ENCODE measurements at regions not wholly inside any gene's neighbourhood (a gene's known extent, or its start where the extent isn't known, plus 50 kb on each side); places are given as distances from the start of the nearest gene placed in this dataset.
"Not testable (repeated sequence)": the region's sequence is repeated elsewhere in the genome, so short reads cannot be mapped to it uniquely, and the experiment has no call there.

GRCh38 chr15:20074082-20074481 is 467.5 kb downstream of the GOLGA6L6 start:
- H3K9me3 Mint-ChIP-seq, POLR2A ChIA-PET, H3K27ac Mint-ChIP-seq, H3K4me3 Mint-ChIP-seq, H3K27me3 Mint-ChIP-seq, H3K36me3 Mint-ChIP-seq, ATAC-seq, H3K4me1 Mint-ChIP-seq: not testable (repeated sequence)
- DNase-seq: peak in 1 of 10 donors; percentile 59

DNA sequence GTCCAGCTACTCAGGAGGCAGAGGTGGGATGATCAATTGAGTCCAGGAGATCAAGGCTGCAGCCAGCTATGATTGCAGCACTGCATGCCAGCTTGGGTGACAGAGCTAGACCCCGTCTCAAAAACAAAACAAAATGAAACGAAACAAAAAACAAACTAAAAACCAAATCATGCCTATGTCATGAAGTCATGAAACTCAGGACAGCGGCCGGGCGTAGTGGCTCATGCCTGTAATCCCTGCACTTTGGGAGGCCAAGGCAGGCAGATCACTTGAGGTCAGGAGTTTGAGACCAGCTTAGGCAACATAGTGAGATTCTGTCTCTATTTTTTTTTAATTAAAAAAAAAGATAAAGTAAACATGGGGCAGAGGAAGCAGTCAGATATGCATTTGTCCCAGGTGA is 472.6 kb downstream of the GOLGA6L6 start:
- H3K27me3 Mint-ChIP-seq, DNase-seq, ATAC-seq, H3K27ac Mint-ChIP-seq, H3K4me1 Mint-ChIP-seq, H3K9me3 Mint-ChIP-seq, H3K36me3 Mint-ChIP-seq, H3K4me3 Mint-ChIP-seq, POLR2A ChIA-PET: not testable (repeated sequence)

DNA sequence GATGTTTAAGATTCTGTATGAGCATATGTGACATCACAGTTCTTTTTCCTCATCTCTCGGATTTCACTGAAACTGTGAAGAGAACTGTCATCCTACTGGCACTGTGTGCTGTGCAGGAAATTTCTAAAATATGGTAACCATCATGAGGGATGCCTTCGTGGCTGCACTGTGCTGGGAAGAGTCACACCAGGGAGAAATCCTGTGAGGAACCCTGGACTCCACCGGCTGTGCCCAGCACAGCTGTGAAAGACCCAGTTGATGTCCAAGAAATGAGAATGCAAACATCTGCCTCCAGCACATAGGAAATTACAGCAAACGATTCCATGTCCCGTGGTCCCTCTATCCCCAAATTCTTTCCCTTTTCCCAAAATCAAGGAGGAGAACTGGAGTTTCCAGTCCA is 475.4 kb downstream of the GOLGA6L6 start:
- POLR2A ChIA-PET, H3K4me1 Mint-ChIP-seq, H3K9me3 Mint-ChIP-seq, H3K36me3 Mint-ChIP-seq, H3K27me3 Mint-ChIP-seq, ATAC-seq, DNase-seq, H3K27ac Mint-ChIP-seq, H3K4me3 Mint-ChIP-seq: not testable (repeated sequence)

- H3K9me3 Mint-ChIP-seq, POLR2A ChIA-PET, H3K4me3 Mint-ChIP-seq, H3K27me3 Mint-ChIP-seq, H3K36me3 Mint-ChIP-seq, H3K27ac Mint-ChIP-seq, H3K4me1 Mint-ChIP-seq, ATAC-seq: not testable (repeated sequence)
- peak in 1 of 10 donors; percentile 53 for DNase-seq
Measured at GRCh38 chr15:20065508-20065907, 476.1 kb downstream of the GOLGA6L6 start.

DNA sequence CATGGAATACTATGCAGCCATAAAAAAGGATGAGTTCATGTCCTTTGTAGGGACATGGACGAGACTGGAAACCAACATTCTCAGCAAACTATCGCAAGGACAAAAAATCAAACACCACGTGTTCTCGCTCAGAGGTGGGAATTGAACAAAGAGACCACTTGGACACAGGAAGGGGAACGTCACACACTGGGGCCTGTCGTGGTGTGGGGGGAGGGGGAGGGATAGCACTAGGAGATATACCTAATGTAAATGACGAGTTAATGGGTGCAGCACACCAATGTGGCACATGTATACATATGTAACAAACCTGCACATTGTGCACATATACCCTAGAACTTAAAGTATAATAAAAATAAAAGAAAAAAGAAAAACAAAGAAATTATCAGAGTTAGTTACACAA is 478.4 kb downstream of the GOLGA6L6 start:
- H3K4me3 Mint-ChIP-seq, DNase-seq, H3K36me3 Mint-ChIP-seq, POLR2A ChIA-PET, H3K9me3 Mint-ChIP-seq, H3K27ac Mint-ChIP-seq, H3K27me3 Mint-ChIP-seq, H3K4me1 Mint-ChIP-seq, ATAC-seq: not testable (repeated sequence)

- H3K36me3 Mint-ChIP-seq, ATAC-seq, H3K27me3 Mint-ChIP-seq, H3K27ac Mint-ChIP-seq, H3K9me3 Mint-ChIP-seq, DNase-seq, H3K4me1 Mint-ChIP-seq, POLR2A ChIA-PET, H3K4me3 Mint-ChIP-seq: not testable (repeated sequence)
Measured at GRCh38 chr15:20060838-20061237, 480.8 kb downstream of the GOLGA6L6 start.

- H3K36me3 Mint-ChIP-seq, H3K4me1 Mint-ChIP-seq, H3K27me3 Mint-ChIP-seq, H3K27ac Mint-ChIP-seq, H3K9me3 Mint-ChIP-seq, ATAC-seq, H3K4me3 Mint-ChIP-seq, POLR2A ChIA-PET, DNase-seq: not testable (repeated sequence)
Measured at GRCh38 chr15:20056871-20057270, 484.7 kb downstream of the GOLGA6L6 start.

DNA sequence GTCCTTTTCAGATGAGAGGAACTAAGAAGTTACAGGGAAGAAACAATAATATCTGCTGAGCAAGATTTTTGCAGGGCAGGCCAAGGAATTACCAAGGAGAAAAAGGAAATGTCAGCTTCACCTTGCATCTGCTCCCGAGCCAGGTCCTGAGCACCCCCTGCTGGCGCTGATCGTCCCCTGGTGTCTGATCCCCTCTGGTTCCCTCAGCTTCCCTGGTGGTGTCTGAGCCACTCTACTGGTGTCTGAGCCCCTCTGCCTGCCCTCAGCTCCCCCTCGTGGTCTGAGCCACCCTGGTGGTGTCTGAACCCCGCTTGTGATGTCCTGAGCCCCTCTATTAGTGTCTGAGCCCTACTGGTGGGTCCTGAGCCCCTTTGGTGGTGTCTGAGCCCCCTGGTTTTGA is 485.7 kb downstream of the GOLGA6L6 start:
- POLR2A ChIA-PET, H3K36me3 Mint-ChIP-seq, ATAC-seq, H3K9me3 Mint-ChIP-seq, H3K4me1 Mint-ChIP-seq, H3K27ac Mint-ChIP-seq, H3K27me3 Mint-ChIP-seq, DNase-seq, H3K4me3 Mint-ChIP-seq: not testable (repeated sequence)

DNA sequence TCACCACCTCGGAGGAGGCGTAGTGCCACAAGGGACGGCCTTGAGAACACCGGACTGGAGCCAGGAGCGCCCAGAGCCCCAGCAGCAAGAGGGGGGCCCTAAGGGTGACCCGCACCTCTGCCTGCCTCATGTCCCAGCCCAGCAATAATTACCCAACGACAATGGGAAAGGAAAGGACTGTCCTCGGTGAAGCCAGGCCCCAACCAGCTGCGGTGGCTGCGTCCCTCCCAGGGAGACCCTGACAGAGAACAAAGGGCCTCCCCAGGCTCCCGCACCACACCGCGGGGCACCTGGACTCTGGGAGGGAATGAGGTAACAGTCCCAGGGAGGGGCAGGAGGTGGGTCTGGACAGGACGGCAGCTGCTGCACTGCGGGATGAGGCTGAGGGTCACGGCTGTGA is 493.4 kb downstream of the GOLGA6L6 start:
- not testable (repeated sequence) for ATAC-seq

GRCh38 chr15:20045165-20045564 is 496.4 kb downstream of the GOLGA6L6 start:
- H3K4me1 Mint-ChIP-seq, H3K27ac Mint-ChIP-seq, H3K4me3 Mint-ChIP-seq, DNase-seq, H3K36me3 Mint-ChIP-seq, ATAC-seq, H3K9me3 Mint-ChIP-seq, H3K27me3 Mint-ChIP-seq, POLR2A ChIA-PET: not testable (repeated sequence)

More for the DNA sequence above, 493.4 kb downstream of the GOLGA6L6 start:
- H3K9me3 Mint-ChIP-seq, H3K27ac Mint-ChIP-seq, POLR2A ChIA-PET, DNase-seq, H3K36me3 Mint-ChIP-seq, H3K4me1 Mint-ChIP-seq, H3K4me3 Mint-ChIP-seq, H3K27me3 Mint-ChIP-seq: not testable (repeated sequence)

- H3K4me1 Mint-ChIP-seq, ATAC-seq, H3K27me3 Mint-ChIP-seq, H3K9me3 Mint-ChIP-seq, H3K27ac Mint-ChIP-seq, H3K36me3 Mint-ChIP-seq, POLR2A ChIA-PET, H3K4me3 Mint-ChIP-seq, DNase-seq: not testable (repeated sequence)
Measured at GRCh38 chr15:20040691-20041090, 500.9 kb downstream of the GOLGA6L6 start.

GRCh38 chr15:20025040-20025439 is 516.6 kb downstream of the GOLGA6L6 start:
- H3K27ac Mint-ChIP-seq, H3K4me3 Mint-ChIP-seq, POLR2A ChIA-PET, ATAC-seq, H3K9me3 Mint-ChIP-seq, H3K27me3 Mint-ChIP-seq, DNase-seq, H3K4me1 Mint-ChIP-seq, H3K36me3 Mint-ChIP-seq: not testable (repeated sequence)

DNA sequence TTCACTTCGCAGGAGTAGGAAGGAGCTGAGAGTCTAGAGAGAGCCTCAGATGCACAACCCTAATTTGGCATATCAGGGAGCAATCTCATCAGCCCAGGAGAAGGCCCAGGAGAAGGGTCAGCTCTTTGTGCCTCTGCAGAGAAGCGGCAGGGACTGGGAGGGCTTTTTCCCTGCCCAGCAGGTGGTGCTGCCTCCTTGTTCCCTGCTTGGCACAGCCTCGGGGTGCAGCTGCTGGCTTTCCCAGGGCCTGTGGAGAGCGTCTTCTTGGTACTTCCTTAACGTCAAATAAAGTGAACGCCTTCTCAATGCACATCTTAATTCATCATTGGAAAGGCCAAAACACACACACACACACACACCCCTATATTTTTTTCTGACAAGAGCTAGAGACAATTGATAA is 519.3 kb downstream of the GOLGA6L6 start:
- H3K27me3 Mint-ChIP-seq, H3K27ac Mint-ChIP-seq, H3K9me3 Mint-ChIP-seq, POLR2A ChIA-PET, H3K36me3 Mint-ChIP-seq, H3K4me3 Mint-ChIP-seq, ATAC-seq, DNase-seq, H3K4me1 Mint-ChIP-seq: not testable (repeated sequence)

DNA sequence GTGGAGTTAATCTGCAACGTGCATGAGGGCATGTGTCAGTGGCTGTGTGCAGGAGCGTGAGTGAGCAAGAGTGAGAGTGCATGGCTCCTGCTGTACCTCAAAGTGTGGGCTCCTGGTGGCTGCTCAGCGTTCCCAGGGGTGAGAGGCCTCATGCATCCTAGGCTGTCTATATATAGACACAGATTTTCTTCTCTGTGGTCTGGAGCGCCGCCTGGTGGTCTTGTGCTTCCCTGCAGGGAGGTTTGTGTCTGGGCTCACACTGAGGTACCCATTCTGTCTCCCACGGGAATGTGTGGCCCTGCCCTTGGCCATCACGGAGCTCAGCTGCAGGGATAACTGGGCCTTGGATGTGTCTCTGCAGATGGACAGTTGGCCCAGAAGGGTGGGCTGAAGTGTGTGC is 520.2 kb downstream of the GOLGA6L6 start:
- POLR2A ChIA-PET, DNase-seq, H3K27ac Mint-ChIP-seq, H3K4me1 Mint-ChIP-seq, H3K27me3 Mint-ChIP-seq, H3K4me3 Mint-ChIP-seq, ATAC-seq, H3K9me3 Mint-ChIP-seq, H3K36me3 Mint-ChIP-seq: not testable (repeated sequence)

DNA sequence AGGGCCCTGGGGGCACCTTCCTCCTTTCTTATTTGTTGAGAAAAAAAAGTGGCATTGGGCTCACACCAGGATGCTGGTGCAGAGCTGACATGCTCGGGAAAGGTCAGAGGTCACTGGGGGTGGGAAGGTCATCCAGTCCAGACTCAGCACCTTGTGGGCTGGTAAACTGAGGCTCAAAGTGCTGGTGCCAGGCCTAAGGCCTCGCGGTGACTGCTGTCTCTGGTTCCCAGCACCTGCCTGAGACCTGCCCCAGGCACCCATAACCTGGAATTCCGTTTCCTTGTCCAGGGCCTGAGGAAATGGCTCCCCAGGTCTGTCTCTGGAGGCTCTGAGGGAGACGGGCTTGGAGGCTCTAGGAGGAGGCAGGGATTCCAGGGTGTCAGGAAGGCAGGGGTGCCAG is 521.0 kb downstream of the GOLGA6L6 start:
- H3K9me3 Mint-ChIP-seq, H3K4me3 Mint-ChIP-seq, H3K27me3 Mint-ChIP-seq, POLR2A ChIA-PET, H3K27ac Mint-ChIP-seq, H3K36me3 Mint-ChIP-seq, DNase-seq, ATAC-seq, H3K4me1 Mint-ChIP-seq: not testable (repeated sequence)
